ENCODE measurements at regions not wholly inside any gene's neighbourhood (a gene's known extent, or its start where the extent isn't known, plus 50 kb on each side); places are given as distances from the start of the nearest gene placed in this dataset.
"Not testable (repeated sequence)": the region's sequence is repeated elsewhere in the genome, so short reads cannot be mapped to it uniquely, and the experiment has no call there.

DNA sequence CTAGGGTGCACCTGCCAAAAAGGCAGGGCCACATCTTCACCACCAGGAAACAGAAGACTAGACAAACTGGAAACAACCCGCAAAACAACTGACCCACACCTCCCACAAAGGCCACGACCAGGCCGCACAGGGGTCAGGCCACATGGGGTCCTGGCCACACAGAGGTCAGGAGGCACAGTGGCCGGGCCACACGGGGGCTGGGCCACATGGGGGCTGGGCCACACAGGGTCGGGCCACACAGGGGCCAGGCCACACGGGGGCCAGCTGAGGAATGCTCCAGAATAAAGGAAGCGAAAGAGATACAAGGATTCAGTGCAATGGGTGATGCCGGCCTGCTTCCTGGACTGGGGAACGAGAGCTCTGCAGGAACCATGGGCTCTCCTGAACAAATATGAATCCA lies 91.6 kb downstream of the OLFM1 start:
- Histone ChIP-seq H3K4me1 (ENCODE audit: control insufficient read depth in 1 of 2, insufficient read depth in 1 of 2, low read depth in 1 of 2, low read length in 1 of 2) (no peaks in the 10 kb centered on the region), H3K27me3 (no peaks in the 10 kb centered on the region), H3K9me3 (no peaks in the 10 kb centered on the region), H3K4me3 (ENCODE audit: low read depth in 1 of 2, low read length in 1 of 2) (no peak overlapping the region), H3K36me3 (no peaks in the 10 kb centered on the region), H3K27ac (no peak overlapping the region)
- TF ChIP-seq, protein P1, sequence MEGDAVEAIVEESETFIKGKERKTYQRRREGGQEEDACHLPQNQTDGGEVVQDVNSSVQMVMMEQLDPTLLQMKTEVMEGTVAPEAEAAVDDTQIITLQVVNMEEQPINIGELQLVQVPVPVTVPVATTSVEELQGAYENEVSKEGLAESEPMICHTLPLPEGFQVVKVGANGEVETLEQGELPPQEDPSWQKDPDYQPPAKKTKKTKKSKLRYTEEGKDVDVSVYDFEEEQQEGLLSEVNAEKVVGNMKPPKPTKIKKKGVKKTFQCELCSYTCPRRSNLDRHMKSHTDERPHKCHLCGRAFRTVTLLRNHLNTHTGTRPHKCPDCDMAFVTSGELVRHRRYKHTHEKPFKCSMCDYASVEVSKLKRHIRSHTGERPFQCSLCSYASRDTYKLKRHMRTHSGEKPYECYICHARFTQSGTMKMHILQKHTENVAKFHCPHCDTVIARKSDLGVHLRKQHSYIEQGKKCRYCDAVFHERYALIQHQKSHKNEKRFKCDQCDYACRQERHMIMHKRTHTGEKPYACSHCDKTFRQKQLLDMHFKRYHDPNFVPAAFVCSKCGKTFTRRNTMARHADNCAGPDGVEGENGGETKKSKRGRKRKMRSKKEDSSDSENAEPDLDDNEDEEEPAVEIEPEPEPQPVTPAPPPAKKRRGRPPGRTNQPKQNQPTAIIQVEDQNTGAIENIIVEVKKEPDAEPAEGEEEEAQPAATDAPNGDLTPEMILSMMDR (IDR thresholded peaks at IDR 0.05): no peak

DNA sequence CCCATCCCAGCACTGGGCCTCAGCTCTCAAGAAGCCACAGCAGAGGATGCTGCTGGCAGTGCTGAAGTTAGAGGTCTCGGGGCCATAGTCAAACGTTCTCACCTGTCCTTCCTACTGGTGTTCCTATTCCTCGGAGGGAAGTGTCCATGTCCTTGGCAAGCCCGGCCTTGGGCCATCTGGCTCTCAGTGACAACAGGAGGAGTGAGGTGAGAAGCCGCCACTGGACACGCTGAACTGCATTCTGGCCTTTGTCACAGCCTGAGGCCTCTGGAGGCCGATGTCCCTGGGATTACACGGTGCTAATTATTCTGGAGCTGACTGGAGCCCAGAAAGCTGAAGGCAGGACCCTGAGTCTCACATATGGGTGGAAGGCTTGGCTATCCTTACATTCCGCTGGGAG lies 92.5 kb downstream of the OLFM1 start:
- H3K4me3 ChIP-seq (ENCODE audit: low read depth in 1 of 2, low read length in 1 of 2): no peak overlapping the region
- H3K36me3 ChIP-seq: no peaks in the 10 kb centered on the region
- no peak overlapping the region for H3K27ac ChIP-seq
- H3K27me3 ChIP-seq: no peaks in the 10 kb centered on the region
- no peaks in the 10 kb centered on the region for H3K9me3 ChIP-seq
- TF ChIP-seq, protein P1 (IDR thresholded peaks at IDR 0.05): no peak
- no peaks in the 10 kb centered on the region for H3K4me1 ChIP-seq (ENCODE audit: control insufficient read depth in 1 of 2, insufficient read depth in 1 of 2, low read depth in 1 of 2, low read length in 1 of 2)

DNA sequence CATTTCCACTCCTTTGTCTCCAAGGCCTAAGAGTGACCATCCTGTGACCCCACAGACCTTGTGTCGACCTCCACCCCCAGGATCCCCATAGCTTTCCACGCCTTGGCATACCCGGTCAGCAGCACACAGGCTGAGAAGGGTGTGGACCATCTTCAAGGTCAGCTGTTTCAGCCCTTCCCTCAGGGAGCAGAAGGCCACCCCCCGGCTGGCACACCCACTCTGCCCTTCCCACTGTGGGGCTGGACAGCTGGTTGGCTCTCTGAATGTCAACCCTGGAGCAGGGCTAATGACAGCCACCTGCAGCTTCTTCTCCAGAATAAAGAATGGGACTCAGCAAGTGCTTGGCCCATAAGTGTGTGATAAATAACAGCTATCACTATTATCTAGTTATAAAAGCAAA lies 93.1 kb downstream of the OLFM1 start:
- no peaks in the 10 kb centered on the region for H3K9me3 ChIP-seq
- no peak overlapping the region for H3K4me3 ChIP-seq (ENCODE audit: low read depth in 1 of 2, low read length in 1 of 2)
- no peaks in the 10 kb centered on the region for H3K27me3 ChIP-seq
- TF ChIP-seq, protein P1 (IDR thresholded peaks at IDR 0.05): no peak
- H3K36me3 ChIP-seq: no peaks in the 10 kb centered on the region
- H3K4me1 ChIP-seq (ENCODE audit: control insufficient read depth in 1 of 2, insufficient read depth in 1 of 2, low read depth in 1 of 2, low read length in 1 of 2): no peaks in the 10 kb centered on the region
- no peak overlapping the region for H3K27ac ChIP-seq

DNA sequence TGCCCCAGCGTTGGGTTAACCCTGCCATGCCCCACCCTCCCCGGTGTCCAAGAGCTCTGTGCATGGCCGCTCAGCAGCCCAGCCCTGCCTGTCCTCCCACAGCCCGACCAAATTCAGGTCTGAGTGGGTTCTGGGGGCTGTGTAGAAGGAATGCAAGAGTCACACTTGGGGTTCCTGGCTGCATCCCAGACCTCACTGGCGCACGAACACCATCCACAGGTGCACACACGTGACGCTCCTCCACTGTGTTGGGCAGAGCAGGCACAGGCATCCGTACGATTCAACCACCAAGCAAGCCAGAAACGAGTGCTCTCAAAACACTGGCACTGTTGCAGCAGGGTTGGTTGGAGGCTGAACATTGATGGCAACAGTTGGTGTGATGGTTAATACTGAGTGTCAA lies 93.9 kb downstream of the OLFM1 start:
- no peaks in the 10 kb centered on the region for H3K27me3 ChIP-seq

DNA sequence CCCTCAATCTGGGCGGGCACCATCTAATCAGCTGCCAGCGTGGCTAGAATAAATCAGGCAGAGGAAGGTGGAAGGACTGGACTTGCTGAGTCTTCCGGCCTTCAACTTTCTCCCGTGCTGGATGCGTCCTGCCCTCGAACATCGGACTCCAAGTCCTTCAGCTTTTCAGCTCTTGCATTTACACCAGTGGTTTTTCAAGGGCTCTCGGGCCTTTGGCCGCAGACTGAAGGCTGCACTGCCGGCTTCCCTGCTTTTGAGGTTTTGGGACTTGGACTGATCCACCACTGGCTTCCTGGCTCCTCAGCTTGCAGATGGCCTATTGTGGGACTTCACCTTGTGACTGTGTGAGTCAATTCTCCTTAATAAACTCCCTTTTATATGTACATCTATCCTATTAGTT lies 94.4 kb downstream of the OLFM1 start:
- not testable (repeated sequence) for H3K4me3 ChIP-seq (ENCODE audit: low read depth in 1 of 2, low read length in 1 of 2); H3K27ac ChIP-seq; H3K36me3 ChIP-seq; H3K27me3 ChIP-seq; H3K4me1 ChIP-seq (ENCODE audit: control insufficient read depth in 1 of 2, insufficient read depth in 1 of 2, low read depth in 1 of 2, low read length in 1 of 2); H3K9me3 ChIP-seq

More for the DNA sequence above, 93.9 kb downstream of the OLFM1 start:
- Histone ChIP-seq H3K9me3 (no peaks in the 10 kb centered on the region), H3K4me3 (ENCODE audit: low read depth in 1 of 2, low read length in 1 of 2) (no peak overlapping the region), H3K4me1 (ENCODE audit: control insufficient read depth in 1 of 2, insufficient read depth in 1 of 2, low read depth in 1 of 2, low read length in 1 of 2) (no peaks in the 10 kb centered on the region), H3K36me3 (no peaks in the 10 kb centered on the region), H3K27ac (no peak overlapping the region)
- TF ChIP-seq, protein P1 (IDR thresholded peaks at IDR 0.05): no peak

DNA sequence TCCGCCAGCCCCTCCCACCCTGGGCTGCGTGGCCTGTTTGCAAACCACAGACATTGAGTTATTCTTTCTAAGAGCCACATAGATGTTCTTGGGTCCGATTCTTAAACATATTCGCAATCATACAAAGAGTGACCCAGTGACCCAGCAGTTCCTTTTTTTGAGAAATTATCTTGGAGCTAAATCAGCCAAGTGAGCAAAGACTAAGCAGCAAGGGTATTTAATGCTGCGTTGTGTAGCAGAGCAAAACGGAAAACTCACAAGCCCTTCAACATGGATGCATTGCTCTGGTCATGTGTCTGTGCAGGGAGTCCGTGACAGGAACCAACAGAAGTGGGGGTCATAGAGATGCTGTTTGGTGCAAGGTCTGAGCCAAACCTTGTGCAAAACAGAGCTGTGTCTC lies 95.6 kb downstream of the OLFM1 start:
- H3K27ac ChIP-seq: no peak overlapping the region
- no peak overlapping the region for H3K4me3 ChIP-seq (ENCODE audit: low read depth in 1 of 2, low read length in 1 of 2)
- no peaks in the 10 kb centered on the region for H3K4me1 ChIP-seq (ENCODE audit: control insufficient read depth in 1 of 2, insufficient read depth in 1 of 2, low read depth in 1 of 2, low read length in 1 of 2)
- TF ChIP-seq, protein P1 (IDR thresholded peaks at IDR 0.05): no peak
- no peaks in the 10 kb centered on the region for H3K9me3 ChIP-seq
- H3K27me3 ChIP-seq: no peaks in the 10 kb centered on the region
- H3K36me3 ChIP-seq: no peaks in the 10 kb centered on the region

Measured in neutrophil (primary cell).